IMR-90 (cell line): ENCODE measurements at regions not wholly inside any gene's neighbourhood (a gene's known extent, or its start where the extent isn't known, plus 50 kb on each side); places are given as distances from the start of the nearest gene placed in this dataset.

Experiments used
- ATAC-seq: fragments of 200-7000 bp; cut with Tn5 transposase; 2 replicates; pipeline ENCODE4 v1.9.1; 2020; ENCODE audit warnings: low read depth, mild to moderate bottlenecking, moderate library complexity
- BruUV-seq: library from RNA; stranded (reverse); fragments of 400-500 nt; replicated peaks from 2 replicates; lab custom pipeline; 2021; lab: Mats Ljungman, UMichigan
- CTCF ChIA-PET: fragments of 300-600 bp; formaldehyde crosslinking; extraction: SDS; loops from one replicate; lab custom pipeline; 2021; ENCODE audit warnings: antibody characterized with exemption; lab: Yijun Ruan, JAX
- POLR2A ChIA-PET: fragments of 300-600 bp; sonication (Branson Sonifier 250); formaldehyde crosslinking; loops from one replicate; lab custom pipeline; 2022; ENCODE audit warnings: antibody characterized with exemption; ENCODE audit not compliant: unreplicated experiment; lab: Charles Lee
- DNase-seq: peaks from one replicate; pipeline ENCODE4 v3.0.0; 2013
- H2AFZ ChIP-seq: replicated peaks from 2 replicates; pipeline ENCODE3; 2013; ENCODE audit warnings: low read length, mild to moderate bottlenecking; ENCODE audit not compliant: poor library complexity
- H2AK5ac ChIP-seq: 2 replicates; pipeline ENCODE4 v1.6.1; 2013; ENCODE audit warnings: low read depth, low read length, inconsistent platforms
- H2AK9ac ChIP-seq: replicated peaks from 2 replicates; pipeline ENCODE3; 2013; ENCODE audit warnings: mild to moderate bottlenecking, low read depth, low read length, moderate library complexity; ENCODE audit not compliant: poor library complexity
- H2BK120ac ChIP-seq: 2 replicates; pipeline ENCODE4 v1.6.1; 2013; ENCODE audit warnings: low read depth, low read length, inconsistent platforms
- H2BK15ac ChIP-seq: 3 replicates; pipeline ENCODE4 v1.6.1; 2013; ENCODE audit warnings: low read depth, low read length, inconsistent platforms
- H2BK20ac ChIP-seq: 2 replicates; pipeline ENCODE4 v1.6.1; 2013; ENCODE audit warnings: low read depth, mild to moderate bottlenecking, inconsistent platforms, low read length, moderate library complexity
- H2BK5ac ChIP-seq: 2 replicates; pipeline ENCODE4 v1.6.1; 2013; ENCODE audit warnings: mild to moderate bottlenecking, low read depth, low read length, inconsistent platforms; ENCODE audit not compliant: poor library complexity, severe bottlenecking
- H3K14ac ChIP-seq: replicated peaks from 2 replicates; pipeline ENCODE4 v1.6.1; 2013; ENCODE audit warnings: low read depth, low read length, inconsistent platforms
- H3K18ac ChIP-seq: 2 replicates; pipeline ENCODE4 v1.6.1; 2013; ENCODE audit warnings: low read depth, low read length, control low read depth
- H3K23ac ChIP-seq: 2 replicates; pipeline ENCODE4 v1.6.1; 2013; ENCODE audit warnings: low read depth, low read length, inconsistent platforms
- H3K27ac ChIP-seq: 2 replicates; pipeline ENCODE4 v1.5.1; 2013; ENCODE audit warnings: mild to moderate bottlenecking, control low read depth, low read length; ENCODE audit not compliant: insufficient read depth
- H3K27me3 ChIP-seq: 2 replicates; pipeline ENCODE4 v1.6.1; 2013; ENCODE audit warnings: low read length; ENCODE audit not compliant: control insufficient read depth, insufficient read depth
- H3K36me3 ChIP-seq: 2 replicates; pipeline ENCODE4 v1.6.1; 2013; ENCODE audit warnings: low read length, mixed read lengths; ENCODE audit not compliant: control insufficient read depth, insufficient read depth
- H3K4ac ChIP-seq: 2 replicates; pipeline ENCODE4 v1.6.1; 2013; ENCODE audit warnings: low read depth, low read length, inconsistent platforms
- H3K4me1 ChIP-seq: 2 replicates; pipeline ENCODE4 v1.6.1; 2013; ENCODE audit warnings: low read length, mixed read lengths; ENCODE audit not compliant: control insufficient read depth, insufficient read depth
- H3K4me2 ChIP-seq: 2 replicates; pipeline ENCODE4 v1.6.1; 2013; ENCODE audit warnings: low read depth, mild to moderate bottlenecking, control low read depth, low read length, moderate library complexity
- H3K4me3 ChIP-seq: 2 replicates; pipeline ENCODE4 v1.5.1; 2013; ENCODE audit warnings: low read depth, mild to moderate bottlenecking, control low read depth, low read length, moderate library complexity; ENCODE audit not compliant: insufficient read depth
- H3K56ac ChIP-seq: 2 replicates; pipeline ENCODE4 v1.6.1; 2013; ENCODE audit warnings: low read length, inconsistent platforms; ENCODE audit not compliant: insufficient read depth; ENCODE audit errors: extremely low read depth
- H3K79me1 ChIP-seq, 2 experiments: 2 replicates each; pipeline ENCODE4 v1.6.1; 2013; ENCODE audit warnings: low read length in 2 of 2, inconsistent platforms in 1 of 2, low read depth in 1 of 2
- H3K9ac ChIP-seq: 2 replicates; pipeline ENCODE4 v1.6.1; 2013; ENCODE audit warnings: low read depth, low read length, control low read depth
- H3K9me1 ChIP-seq: 2 replicates; pipeline ENCODE4 v1.6.1; 2013; ENCODE audit warnings: low read length, inconsistent platforms; ENCODE audit not compliant: insufficient read depth
- H3K9me3 ChIP-seq: 2 replicates; pipeline ENCODE4 v1.6.1; 2013; ENCODE audit warnings: low read length; ENCODE audit not compliant: control insufficient read depth, insufficient read depth
- H4K20me1 ChIP-seq: 2 replicates; pipeline ENCODE4 v1.6.1; 2013; ENCODE audit warnings: low read length, inconsistent platforms; ENCODE audit not compliant: insufficient read depth
- H4K5ac ChIP-seq: 2 replicates; pipeline ENCODE4 v1.6.1; 2013; ENCODE audit warnings: mild to moderate bottlenecking, low read depth, low read length, control low read depth
- H4K8ac ChIP-seq, 2 experiments: 2 replicates each; pipeline ENCODE4 v1.6.1; 2013; ENCODE audit warnings: low read depth in 2 of 2, low read length in 2 of 2, control low read depth in 1 of 2, inconsistent platforms in 1 of 2
- H4K91ac ChIP-seq: 2 replicates; pipeline ENCODE4 v1.6.1; 2013; ENCODE audit warnings: low read depth, low read length, inconsistent platforms; ENCODE audit not compliant: insufficient read depth
- MXI1 ChIP-seq: IDR thresholded peaks from 2 replicates; pipeline ENCODE4 v1.6.1; 2012; ENCODE audit warnings: low read depth, mild to moderate bottlenecking, low read length, moderate library complexity, borderline replicate concordance
- WGBS, 2 experiments: methylation state at CpG; one replicate each; pipeline versions ENCODE4 v1.1.5 to v1.1.7; 2013; ENCODE audit warnings: missing lambda C conversion rate in 2 of 2; ENCODE audit not compliant: insufficient read length in 1 of 2; ENCODE audit errors: extremely low coverage in 2 of 2; 5-methylcytosine and 5-hydroxymethylcytosine counted together
- dilution Hi-C: fragments of 300-500 bp; cut with HindIII; formaldehyde crosslinking; loops from one replicate; pipeline ENCODE4 v1.14.3; 2018; ENCODE audit warnings: low sequenced_read_pairs; ENCODE audit not compliant: unreplicated experiment
- in situ Hi-C: fragments of 300-500 bp; cut with MboI; formaldehyde crosslinking; loops from 3 replicates; pipeline ENCODE4 v1.14.3; 2019; ENCODE audit warnings: low sequenced_read_pairs, inconsistent platforms, mixed read lengths
- intact Hi-C: fragments of 100-400 bp; cut with micrococcal nuclease; formaldehyde crosslinking; loops from 2 replicates; pipeline ENCODE4 v1.10.0; 2022

GRCh38 chr13:112245179-112245724 lies 130.9 kb upstream of the SPACA7 start:
- no peak overlapping the region for H2BK15ac ChIP-seq
- H4K91ac ChIP-seq = no peak overlapping the region
- in situ Hi-C loops (no loop called here), dilution Hi-C loops (no loop called here), intact Hi-C loops (no loop called here)
- ATAC-seq (no peak), DNase-seq (no peak)
- no peak overlapping the region for H2BK120ac ChIP-seq
- no peak overlapping the region for H4K5ac ChIP-seq
- no peaks in the 10 kb centered on the region for H3K79me1 ChIP-seq
- no peak overlapping the region for H2AFZ ChIP-seq
- no peak overlapping the region for H3K18ac ChIP-seq
- H3K9me1 ChIP-seq = no peaks in the 10 kb centered on the region
- H3K9me3 ChIP-seq = peaks cover 61% of the 10 kb centered on the region
- H3K36me3 ChIP-seq = no peaks in the 10 kb centered on the region
- no peaks in the 10 kb centered on the region for H3K27me3 ChIP-seq
- ChIA-PET CTCF (no interaction called here), POLR2A (no interaction called here)
- no peak overlapping the region for H3K9ac ChIP-seq
- no peak overlapping the region for H3K23ac ChIP-seq
- H3K4me2 ChIP-seq = no peak overlapping the region
- H3K4ac ChIP-seq = no peak overlapping the region
- H3K56ac ChIP-seq = no peak overlapping the region
- no peaks in the 10 kb centered on the region for H4K20me1 ChIP-seq
- no peak overlapping the region for H2AK5ac ChIP-seq
- H3K14ac ChIP-seq = no peak overlapping the region
- H2BK5ac ChIP-seq = no peak overlapping the region
- 78% methylated on average over 10 of the region's 25 CpGs; no CpG with 5 or more reads in 1 of the 2 experiments for WGBS, 2 experiments
- no peak overlapping the region for H4K8ac ChIP-seq
- no peak overlapping the region for H2AK9ac ChIP-seq
- no peak for TF ChIP-seq MXI1
- H3K4me3 ChIP-seq = no peak overlapping the region
- no TSS peak for BruUV-seq
- H3K27ac ChIP-seq = no peak overlapping the region
- H3K4me1 ChIP-seq = no peaks in the 10 kb centered on the region
- no peak overlapping the region for H2BK20ac ChIP-seq
